Astrocyte of the hippocampus (primary cell): ENCODE measurements at regions not wholly inside any gene's neighbourhood (a gene's known extent, or its start where the extent isn't known, plus 50 kb on each side); places are given as distances from the start of the nearest gene placed in this dataset.
"Not testable (repeated sequence)": the region's sequence is repeated elsewhere in the genome, so short reads cannot be mapped to it uniquely, and the experiment has no call there.

ENCODE experiments used
- DNase-seq: peaks from one replicate; pipeline ENCODE4 v3.0.0; 2011; ENCODE audit warnings: low read depth, low spot score

GRCh38 chr4:132669786-132670185, 479.3 kb upstream of the PCDH10 start:
- no peak for DNase-seq

DNA sequence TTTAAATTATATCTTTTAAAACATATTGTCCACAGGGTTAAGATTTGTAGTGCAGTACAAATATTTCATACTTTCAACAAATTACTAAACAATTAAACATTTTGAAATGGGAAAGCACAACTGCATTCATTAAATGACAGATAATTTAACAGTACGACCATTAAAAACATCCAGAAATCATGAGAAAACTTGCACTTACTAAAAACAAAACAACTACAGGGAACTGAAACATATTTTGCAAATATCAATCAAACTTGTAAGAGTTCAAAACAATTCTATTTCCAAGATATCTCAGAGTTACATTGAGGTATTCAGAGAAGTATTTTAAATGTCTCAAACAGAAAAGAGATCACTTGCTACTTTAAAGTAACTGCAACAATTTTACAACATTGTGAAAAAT, 478.5 kb upstream of the PCDH10 start:
- no peak for DNase-seq

GRCh38 chr4:132683957-132684356, 465.1 kb upstream of the PCDH10 start:
- no peak for DNase-seq

- DNase-seq, result no peak
Measured at GRCh38 chr4:132691026-132691425, 458.1 kb upstream of the PCDH10 start.

DNA sequence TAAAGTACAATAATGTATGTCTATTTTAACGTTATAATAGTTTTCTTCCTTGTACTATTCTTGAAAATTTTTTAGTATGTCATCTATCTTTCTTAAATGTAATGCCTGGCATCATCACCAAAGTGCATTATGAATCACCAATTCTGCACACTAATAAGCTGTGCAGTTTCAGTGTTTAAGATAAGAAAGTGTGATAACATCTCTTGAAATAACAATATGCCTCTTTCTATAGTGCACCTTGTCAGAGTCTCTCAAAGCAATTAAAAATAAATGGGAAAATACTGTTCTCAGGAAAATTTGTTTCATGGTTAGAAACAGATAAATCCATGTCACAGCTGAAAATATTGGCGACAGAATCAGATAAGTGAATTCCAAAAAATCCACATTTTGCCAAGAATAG, 457.4 kb upstream of the PCDH10 start:
- DNase-seq, result no peak

DNA sequence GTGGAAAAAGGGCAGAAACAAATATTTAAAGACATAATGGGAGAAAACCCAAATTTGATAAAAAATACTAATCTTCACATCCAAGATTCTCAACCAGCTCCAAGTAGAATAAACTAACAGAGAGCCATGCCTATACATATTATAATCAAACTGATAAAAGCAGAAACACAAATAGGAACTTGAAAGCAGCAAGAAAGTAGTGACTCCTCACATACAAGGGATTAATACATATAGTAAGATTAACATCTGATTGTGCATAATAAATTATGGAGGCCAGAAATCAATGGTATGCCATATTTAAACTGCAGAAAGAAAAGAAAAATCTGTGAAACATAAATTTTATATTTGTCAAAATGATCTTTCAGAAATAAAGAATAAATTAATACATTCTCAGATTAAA, 454.3 kb upstream of the PCDH10 start:
- no peak for DNase-seq

- not testable (repeated sequence) for DNase-seq
Measured at GRCh38 chr4:132697505-132697904, 451.6 kb upstream of the PCDH10 start.

GRCh38 chr4:132707955-132708354, 441.1 kb upstream of the PCDH10 start:
- DNase-seq, result no peak

- no peak for DNase-seq
Measured at GRCh38 chr4:132709056-132709455, 440.0 kb upstream of the PCDH10 start.

- DNase-seq, result no peak
Measured at GRCh38 chr4:132710971-132711370, 438.1 kb upstream of the PCDH10 start.

GRCh38 chr4:132737344-132737743, 411.8 kb upstream of the PCDH10 start:
- DNase-seq, result no peak

- DNase-seq, result no peak
Measured at GRCh38 chr4:132759199-132759780, 389.8 kb upstream of the PCDH10 start.

GRCh38 chr4:132763465-132763864, 385.6 kb upstream of the PCDH10 start:
- DNase-seq, result no peak

DNA sequence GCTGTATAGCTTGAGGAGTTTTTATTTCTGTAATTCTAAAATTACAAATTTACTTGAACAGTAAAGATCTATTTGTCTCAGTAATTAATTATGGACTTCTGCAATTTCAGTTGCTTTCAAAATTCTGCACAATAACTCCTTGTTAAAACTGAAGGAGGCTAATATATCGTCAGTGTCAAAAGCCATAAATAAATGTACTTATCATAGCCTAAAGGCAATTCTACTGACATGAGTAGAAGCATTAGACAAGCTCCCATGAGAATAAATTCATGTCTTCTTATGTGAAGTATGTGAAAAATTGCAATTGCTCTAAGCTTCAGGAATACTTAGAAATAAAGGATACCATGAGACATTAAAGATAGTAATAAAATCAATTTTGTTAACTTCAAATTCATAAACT, 381.2 kb upstream of the PCDH10 start:
- no peak for DNase-seq

GRCh38 chr4:132770776-132771175, 378.3 kb upstream of the PCDH10 start:
- no peak for DNase-seq

DNA sequence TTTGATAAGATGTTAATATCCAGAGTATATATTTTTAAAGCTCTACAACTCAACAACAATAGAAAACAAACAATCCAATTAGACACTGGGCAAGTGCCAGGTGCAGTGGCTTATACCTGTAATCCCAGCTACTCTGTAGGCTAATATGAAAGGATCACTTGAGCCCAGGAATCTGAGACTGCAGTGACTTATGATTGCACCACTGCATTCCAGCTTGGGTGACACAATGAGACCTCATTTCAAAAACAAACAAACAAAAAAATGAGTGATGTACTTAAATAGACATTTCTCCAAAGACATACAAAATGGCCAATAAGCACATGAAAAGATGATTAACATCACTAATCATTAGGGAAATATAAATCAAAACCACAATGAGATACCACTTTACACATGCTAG, 356.8 kb upstream of the PCDH10 start:
- DNase-seq, result no peak

DNA sequence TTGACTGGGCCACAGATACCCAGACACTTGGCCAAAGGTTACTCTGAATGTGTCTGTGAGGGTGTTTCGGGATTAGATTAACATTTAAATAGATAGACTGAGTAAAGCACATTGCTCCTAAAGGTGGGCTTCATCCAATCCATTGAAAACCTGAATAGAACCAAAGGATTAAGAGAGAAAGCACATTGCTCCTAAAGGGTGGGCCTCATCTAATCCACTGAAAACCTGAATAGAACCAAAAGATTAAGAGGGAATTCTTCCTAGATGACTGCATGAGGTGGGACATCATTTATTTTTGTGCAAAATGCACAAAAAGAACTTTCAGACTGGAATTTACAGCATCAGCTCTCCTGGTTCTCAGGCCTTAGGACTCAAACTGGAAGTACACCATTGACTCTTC, 351.2 kb upstream of the PCDH10 start:
- no peak for DNase-seq

GRCh38 chr4:132809298-132810032, 339.6 kb upstream of the PCDH10 start:
- no peak for DNase-seq

DNA sequence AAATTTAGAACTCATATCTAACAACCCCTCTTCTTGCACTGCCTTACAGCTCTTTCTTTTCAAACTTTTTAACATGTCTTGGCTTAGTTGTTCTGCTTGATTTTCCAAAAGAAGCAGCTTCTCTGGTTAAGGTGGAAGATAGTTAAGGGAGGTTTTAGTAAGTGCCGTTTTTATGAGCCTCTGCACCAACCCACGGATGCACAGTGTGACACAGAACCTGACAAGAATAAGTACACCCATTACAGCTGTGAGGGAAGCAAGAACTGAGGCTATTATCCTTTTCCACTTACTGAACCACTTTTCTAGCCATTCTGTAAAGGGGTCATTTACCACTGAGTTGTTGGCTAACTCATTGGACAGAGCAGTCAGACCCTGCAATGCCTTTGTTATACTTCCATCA, 336.0 kb upstream of the PCDH10 start:
- DNase-seq, result not testable (repeated sequence)

GRCh38 chr4:132818091-132818490, 331.0 kb upstream of the PCDH10 start:
- no peak for DNase-seq

DNA sequence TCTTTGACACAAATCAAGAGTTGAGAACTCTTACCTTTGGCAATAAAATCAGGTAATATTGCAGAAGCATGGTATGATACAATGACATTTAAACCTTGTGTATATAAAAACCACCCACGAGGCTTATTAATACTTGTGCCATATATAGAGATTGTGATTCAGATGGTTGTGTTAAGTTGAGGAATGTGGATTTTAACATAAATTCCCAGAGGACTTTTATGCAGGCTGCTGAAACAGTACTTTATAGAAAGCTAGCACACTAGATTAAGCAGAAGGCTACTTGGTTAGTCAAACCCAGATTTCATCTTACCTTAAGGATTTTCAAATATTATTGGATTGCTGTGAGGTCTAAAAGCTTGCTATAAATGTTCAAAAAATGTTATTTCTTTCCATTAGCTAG, 325.7 kb upstream of the PCDH10 start:
- DNase-seq, result no peak

DNA sequence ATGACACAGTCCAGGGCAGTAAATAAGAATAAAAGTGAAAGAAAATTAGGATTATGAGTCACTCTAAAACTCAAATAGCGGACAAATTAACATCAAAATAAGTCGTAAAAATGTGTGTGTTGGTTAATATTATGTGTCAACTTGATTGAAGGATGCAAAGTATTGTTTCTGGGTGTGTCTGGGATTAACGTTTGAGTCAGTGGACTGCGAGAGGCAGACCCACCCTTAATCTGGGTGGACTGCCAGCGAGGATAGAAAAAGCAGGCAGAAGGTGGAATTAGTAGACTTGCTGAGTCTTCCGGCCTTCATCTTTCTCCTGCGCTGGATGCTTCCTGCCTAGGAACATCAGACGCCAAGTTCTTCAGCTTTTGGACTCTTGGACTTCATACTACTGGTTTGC, 324.3 kb upstream of the PCDH10 start:
- DNase-seq, result no peak

DNA sequence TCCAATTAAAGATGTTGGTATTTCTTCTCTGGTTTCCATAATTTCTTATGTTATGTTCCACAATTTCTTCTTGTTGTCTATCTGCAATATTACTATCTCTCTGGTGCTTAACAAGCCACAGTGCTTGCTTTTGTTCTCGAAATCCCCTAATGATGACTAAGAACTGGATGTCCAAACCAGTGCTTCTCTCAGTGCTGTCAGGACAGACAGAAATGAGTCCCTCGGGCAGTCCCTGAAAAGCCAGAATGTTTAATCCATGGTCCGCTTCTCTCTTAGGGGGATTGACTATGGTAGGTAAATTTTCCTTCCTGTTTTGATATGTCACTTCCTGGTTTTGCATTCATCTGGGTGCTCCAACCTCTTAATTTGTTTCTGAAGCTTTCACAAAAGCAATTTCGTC, 321.6 kb upstream of the PCDH10 start:
- DNase-seq, result no peak

- no peak for DNase-seq
Measured at GRCh38 chr4:132838244-132838643, 310.9 kb upstream of the PCDH10 start.
